ENCODE measurements at regions not wholly inside any gene's neighbourhood (a gene's known extent, or its start where the extent isn't known, plus 50 kb on each side); places are given as distances from the start of the nearest gene placed in this dataset.
"Not testable (repeated sequence)": the region's sequence is repeated elsewhere in the genome, so short reads cannot be mapped to it uniquely, and the experiment has no call there.

DNA sequence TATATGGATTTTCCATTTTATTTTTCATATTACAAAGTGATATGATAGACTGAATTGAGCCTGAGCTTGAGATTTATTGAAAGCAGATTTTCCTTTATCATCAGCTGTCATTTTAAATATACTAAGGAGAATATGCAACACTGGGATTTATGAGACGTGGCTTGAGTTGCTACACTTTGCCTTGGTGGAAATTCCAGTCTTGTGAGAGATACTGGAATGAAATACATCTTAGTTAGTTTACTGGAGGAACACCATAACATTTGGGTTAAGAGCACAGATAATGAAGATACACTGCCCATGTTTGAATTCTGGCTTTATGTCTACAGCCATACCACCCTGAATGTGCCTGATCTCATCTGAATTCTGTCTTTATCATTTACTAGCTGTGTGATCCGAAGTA, 86.5 kb upstream of the IFNGR1 start:
- peak; percentile 8 for DNase-seq

DNA sequence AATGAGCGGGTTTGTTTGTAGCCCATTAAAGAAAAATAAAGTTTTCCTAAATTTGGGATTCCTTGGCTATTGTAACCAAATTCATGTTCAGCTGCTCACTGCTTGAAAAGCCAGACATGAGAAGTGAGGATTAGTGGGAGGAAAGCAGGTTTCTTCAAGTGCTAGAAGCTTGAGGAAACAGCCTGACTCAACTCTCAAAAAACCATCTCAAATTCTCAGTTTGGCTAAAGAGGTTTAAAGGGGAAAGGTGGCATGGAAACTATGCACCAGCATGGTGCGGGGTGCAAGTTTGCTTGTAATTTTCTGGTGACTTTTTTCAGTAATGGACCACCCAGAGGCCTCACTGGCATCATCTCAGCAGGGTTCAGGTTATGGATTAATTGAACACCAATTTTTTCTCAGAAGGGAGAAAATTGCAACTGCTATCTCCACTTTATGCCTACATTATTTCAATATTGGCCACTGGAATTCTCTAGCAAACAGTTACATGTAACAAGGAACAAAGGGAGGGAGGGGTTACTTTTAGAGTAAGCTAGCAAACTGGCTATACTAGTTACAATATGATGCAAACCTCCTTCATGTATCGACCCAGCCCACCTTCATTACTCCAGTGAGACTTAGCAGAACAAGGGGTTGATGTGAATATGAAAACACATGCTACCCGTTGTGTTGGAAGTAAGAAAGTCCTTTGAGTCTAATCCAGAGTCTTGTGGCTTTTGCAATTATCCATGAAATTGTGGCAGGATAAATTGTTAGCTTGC, 85.0 kb upstream of the IFNGR1 start:
- DNase-seq: no peak

DNA sequence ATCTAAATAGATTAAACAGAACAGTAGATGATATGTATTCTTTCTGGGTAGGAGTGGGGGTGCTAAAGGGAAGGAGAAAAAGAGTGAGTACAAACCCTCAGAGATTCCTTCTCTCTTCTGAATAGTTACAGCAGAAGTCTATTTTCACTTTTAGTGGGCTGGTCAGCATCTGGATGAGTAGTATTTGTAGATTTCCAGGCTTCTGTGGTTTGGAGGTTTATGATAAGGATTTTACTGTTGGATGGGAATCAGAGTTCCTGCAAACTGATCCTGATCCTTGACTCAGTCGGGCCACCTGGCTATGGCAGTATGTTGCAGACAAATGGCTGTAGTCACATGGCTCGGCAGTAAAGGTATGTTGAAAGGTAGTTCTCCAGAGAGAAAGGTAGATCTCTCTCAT, 84.3 kb upstream of the IFNGR1 start:
- peak; percentile 29 for DNase-seq

DNA sequence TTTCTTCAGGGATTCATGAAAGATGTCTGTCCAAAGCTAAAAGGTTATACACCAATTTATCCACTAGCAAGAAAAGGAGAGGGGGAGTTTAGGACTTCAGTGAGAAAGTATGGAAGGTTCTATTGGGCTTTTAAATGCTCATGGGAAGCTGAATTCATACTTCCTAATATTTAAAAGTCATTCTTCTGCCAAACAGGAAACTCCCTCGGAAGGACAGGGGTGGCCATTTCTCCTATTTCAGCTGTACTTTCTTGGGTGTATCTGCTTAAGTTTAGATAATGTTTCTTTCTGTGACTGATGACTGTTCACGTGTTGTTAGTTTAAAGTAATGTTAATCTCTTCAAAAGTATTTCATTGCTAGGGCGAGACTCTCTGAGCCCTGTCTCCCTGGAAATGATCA, 80.5 kb upstream of the IFNGR1 start:
- DNase-seq: no peak

DNA sequence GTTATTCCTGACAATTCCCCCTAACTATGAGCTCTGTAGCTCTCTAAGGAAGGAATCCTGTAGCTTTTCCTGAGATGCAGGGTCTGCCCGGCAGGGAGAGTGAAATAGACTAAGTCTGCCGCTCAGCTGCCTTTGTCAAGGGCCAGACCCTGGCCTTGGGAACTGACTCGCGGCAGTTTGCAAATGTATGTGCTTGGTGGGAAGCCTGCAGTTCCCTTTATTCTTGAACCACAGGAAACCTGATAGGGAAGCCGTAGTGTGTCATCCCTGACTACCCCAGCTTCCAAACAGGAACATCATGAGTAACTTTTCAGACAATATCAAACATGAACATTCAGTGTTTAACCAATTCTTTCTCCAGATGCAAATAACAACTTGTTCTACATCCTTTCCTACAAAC, 78.7 kb upstream of the IFNGR1 start:
- DNase-seq: peak; percentile 50

DNA sequence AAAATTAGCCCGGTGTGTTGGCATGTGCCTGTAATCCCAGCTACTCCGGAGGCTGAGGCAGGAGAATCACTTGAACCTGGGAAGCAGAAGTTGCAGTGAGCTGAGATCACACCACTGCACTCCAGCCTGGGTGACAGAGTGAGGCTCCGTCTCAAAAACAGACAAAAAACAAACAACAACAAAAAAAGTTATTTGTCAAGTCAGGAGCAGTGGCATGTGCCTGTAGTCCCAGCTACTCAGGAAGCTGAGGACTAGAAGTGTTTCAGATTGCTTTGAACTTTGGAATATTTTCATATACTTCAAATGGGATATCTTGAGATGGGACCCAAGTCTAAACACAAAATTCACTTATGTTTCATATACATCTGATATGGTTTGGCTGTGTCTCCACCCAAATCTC, 73.1 kb upstream of the IFNGR1 start:
- not testable (repeated sequence) for DNase-seq

DNA sequence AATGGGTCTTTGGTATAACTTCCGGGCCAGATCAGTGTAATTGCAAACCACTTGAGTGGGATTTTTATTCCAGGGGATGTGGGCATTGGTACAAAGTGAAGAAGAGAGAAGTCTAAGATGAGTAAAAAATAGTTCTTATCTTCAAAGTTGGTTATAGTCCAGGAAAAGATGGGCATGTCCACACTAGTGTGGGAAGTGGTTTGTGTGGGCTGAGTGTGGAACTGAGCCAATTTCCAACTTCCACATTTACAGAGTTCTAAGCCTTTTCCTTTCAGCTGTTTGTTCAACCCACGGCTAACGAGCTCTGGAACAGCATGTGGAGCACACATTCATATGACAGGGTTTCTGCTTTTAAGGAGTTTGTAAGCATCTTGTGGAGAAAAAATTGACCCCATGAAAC, 72.3 kb upstream of the IFNGR1 start:
- DNase-seq: peak; percentile 13

DNA sequence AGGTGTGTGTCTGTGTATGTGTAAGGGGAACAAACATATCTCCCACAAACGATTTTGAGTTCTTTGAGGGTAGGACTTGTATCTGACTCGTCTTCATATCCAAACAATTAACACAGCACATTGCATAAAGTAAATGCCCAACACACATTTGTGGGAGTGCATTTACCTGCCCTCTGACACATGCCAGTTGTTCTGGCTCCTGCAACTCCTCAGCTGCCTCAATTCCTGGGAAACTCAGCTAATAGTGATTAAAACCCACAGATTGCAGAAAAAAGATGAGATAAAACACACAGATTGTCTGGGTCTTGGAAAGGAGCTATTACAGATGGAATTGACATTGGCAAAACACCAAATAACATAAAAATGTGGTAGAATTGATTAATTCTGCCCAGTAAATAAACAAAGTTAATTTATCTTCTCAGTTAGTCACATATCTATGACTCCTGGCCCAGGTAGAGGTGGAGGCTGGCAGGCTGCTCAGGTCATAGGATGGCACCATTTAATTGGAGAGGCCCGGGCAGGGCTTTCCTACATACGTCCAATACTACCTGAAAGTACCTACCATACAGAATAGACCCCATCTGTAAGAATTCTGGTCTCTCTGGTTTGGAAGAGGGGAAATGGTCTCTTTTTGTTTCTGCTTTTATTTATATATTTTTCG, 71.5 kb upstream of the IFNGR1 start:
- DNase-seq: no peak

DNA sequence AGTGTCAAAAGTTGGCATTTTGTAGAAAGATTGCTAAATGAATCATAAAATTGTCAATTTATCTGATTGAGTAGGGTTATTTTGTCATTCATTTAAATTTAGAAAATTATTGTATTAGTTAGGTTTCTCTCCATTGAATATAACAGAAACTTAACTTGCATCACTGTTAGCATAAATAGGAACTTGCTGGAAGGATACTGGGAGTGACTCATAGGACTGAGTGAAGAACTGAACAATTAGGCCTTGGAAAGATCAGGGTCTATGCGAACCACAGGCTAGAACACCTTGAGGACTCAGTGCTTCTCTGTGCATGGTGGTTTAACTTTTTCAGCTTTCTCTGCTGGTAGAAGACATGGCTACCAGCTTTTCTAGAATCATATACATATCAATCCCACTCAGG, 67.7 kb upstream of the IFNGR1 start:
- DNase-seq: no peak

DNA sequence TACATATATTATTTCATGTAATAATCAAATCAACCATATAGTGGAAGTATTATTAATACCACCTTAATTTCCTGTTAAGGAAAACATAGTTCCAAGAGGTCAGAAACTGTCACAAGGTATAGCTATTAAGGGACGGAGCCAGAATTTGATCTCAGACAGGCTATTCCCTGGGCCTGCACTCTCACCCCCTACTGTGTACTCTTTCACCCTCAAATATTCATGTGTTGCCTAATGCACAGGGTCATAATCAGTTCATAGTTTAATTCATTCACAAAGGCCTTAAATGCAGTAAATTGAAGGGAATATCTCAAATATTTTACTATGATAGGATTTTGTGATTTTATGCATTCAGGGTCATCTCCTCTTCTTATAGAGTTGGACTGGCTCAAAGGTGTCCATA, 67.2 kb upstream of the IFNGR1 start:
- DNase-seq: no peak

DNA sequence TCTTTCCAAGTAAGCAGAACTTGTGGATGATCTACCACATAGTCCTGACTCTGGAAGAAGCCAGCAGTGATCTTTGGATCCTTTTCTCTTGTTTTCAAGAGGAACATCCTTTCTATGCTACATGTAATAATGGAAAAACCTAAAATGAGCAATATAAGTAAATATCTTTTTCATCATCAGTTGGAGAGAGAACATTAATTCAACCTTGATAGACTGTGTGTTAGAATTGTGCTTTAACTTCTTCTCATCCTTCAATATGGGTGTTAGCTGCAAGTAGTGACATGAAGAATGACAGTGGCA, 65.6 kb upstream of the IFNGR1 start:
- DNase-seq: no peak

DNA sequence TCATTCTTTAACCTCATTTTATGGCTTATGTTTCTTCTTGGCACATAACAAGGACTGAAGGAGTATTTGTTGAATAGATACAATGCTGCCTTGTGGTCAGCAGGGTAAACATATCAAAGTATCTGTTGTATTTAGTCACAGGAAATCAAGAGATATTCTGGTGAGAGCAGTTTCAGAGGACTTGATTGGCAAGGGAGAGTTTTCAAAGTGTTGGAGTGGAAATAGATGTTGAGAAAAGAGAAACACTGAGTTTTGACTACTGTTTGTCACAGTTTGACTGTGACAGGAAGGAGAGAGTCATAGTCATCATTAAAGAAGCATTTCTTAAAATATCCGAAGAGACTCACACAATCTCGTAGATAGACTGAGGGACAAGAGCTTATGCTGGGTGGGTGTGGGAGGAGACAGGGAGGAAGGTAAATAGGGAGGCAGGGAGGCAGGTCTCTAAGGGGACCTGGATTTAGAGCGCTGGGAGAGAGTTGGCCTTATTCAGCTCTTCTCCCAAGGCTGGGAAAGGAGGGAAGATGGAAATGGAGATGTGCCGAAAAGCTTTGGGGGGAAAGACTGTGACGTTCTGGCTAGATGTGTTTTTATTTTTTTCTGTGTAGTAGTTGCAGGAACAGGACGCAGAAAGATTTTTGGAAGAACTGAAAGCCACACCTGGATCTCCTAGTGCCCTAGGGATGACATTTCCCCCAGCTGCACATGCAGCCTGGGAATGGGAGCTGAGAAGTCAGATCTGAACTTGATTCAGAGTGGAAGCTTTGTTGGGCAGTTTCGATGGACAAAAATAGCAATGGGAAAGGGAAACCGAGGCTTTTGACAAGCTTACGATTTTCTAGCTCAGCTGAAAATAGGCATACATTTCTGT, 65.0 kb upstream of the IFNGR1 start:
- DNase-seq: no peak

DNA sequence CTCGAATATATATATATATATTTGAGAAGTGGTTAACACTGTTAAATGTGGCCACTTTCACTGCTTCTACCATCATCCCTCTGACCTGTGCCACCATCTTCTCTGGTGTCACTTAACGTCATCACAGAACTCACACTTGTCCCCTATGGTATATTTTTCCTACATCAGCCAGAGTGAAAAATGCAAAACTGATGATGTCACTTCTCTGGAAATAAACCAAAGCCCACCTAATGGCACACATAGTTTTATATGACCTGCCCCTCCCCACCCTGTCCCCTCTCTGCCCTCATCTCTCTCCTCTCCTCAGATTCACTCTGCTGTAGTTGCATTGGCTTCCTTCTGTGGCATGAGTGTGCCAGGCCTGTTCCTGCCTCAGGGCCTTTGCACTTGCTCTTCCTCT, 63.9 kb upstream of the IFNGR1 start:
- no peak for DNase-seq

DNA sequence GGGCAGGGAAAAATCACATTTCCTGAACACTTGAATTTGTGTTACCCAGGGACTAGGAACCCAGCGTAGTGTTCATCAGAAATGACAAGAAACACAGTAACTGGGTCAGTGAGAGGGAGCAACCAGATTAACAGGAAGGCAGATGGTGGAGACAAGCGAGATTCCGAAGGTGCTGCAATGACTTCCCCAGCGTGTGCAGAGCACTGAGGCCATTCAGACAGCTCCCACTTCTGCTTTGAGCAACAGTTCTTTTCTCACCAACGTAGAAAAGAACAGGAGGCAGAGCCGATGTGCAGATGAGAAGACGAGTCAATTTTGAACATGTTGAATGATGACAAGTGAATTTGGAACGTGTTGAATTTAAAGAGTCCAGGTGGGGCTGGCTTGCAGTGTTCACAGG, 63.1 kb upstream of the IFNGR1 start:
- no peak for DNase-seq

DNA sequence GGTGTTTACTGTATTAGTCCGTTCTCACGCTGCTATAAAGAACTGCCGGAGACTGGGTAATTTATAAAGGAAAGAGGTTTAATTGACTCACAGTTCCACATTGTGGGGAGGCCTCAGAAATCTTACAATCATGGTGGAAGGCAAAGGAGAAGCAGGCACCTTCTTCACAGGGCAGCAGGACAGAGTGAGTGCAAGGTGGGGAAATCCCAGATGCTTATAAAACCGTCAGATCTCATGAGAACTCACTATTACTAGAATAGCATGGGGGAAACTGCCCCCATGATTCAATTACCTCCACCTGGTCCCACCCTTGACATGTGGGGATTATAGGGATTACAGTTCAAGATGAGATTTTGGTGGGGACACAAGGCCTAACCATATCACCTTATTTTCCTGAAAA, 60.1 kb upstream of the IFNGR1 start:
- DNase-seq: not testable (repeated sequence)

DNA sequence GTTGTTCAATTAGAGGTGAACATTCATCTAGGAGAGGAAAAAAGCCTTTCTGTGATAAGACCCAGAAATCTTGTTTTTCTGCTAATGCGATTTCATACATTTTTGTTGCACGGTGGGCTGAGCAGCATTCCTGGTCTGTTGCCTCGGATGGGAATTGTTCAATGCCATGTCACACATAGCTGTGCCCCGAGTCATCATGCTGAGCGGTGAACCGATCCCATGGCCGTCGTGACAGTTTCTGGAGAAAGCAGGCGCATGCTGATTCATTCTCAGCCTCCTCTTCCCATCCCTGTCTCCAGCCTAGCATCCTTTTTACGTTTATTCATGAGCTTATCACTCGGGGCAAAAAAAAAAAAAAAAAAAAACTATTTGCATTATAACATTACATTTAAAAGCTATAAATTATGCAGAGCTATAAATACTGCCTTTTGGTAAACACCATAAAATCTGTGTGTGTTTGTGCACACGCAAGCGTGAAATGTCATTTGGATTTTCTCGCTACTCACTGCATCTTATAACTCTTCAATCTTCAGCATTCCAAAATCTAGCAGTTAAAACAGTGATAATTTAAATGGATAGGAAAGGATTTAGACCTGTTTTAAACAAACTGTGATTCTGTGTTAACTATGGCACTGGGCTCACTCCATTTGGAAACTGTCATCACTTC, 58.9 kb upstream of the IFNGR1 start:
- DNase-seq: peak; percentile 86

DNA sequence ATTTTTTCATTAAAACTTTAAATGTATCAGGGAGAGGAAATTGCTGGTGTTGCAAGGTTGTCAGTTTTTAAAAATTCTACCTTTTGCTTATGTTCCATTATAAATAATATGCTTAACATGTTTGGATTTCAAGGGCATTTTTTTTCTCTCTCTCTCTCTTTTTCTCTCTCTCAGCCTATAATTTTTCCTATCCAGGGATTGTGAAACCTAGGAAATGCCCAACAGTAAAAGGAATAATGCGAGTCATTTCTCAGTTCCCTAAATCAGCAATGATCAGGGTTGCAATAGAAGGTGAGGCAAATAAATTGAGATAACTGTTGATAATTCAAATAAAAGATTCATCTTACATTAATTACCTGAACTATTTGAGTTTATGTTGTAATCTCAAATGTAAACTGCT, 53.2 kb upstream of the IFNGR1 start:
- no peak for DNase-seq

DNA sequence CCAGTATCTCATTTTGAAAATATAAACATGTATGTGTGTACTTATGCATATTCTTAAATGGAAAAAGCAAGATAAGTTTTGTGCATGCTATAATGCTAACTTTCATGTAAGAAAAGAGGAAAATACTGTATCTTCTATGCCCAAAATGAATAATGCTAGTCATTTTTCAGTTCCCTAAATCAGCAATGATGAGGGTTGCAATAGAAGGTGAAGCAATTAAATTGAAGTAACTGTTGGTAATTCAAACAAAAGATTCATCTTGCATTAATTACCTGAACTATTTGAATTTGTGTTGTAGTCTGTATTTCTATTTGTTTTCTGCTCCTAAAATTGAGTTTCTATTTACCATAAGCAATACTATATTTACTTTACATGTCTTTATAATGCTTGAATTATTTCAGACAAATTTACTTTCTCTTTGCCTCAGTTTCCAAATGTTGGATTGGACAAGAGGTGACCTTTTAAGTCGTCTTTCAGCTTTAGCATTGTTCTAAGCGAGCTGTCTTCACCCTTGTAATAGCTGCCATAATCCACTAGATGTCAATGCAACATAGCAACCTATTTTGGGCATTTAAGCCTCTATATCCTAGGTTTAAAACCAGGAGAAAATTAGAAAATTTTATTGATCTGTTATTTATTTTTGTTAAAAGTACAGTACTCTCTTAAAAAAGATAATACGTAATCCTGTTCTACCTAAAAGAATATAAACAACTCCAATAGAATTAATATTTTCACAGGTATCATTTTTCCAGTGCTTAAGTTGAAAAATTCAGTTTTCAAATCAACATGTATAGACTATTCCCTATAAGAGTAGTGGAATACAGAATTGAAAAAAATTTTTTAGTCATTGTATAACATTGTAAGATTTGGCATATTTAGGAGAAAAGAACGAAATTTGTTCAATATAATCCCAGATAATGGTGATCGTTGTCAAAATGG, 52.3 kb upstream of the IFNGR1 start:
- DNase-seq: peak; percentile 57

DNA sequence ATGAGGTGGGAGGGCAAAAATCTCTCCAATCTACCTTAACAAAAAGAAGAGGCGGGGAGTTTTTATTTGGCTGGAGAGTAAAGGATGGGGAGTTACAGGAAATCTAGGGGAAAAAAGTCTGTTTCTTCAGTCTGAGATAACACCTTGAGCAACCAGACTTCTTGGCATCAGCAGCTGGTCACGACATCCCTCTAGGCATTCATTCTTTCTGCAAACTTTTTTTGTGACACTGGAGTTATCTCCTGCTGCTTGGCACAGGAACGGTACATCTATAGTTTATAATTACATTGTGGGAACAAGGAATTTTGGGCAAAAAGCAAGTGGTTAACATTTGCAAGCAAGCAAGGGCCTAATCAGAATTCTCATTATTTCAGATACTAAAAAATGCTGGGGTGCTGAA, 50.6 kb upstream of the IFNGR1 start:
- DNase-seq: no peak

DNA sequence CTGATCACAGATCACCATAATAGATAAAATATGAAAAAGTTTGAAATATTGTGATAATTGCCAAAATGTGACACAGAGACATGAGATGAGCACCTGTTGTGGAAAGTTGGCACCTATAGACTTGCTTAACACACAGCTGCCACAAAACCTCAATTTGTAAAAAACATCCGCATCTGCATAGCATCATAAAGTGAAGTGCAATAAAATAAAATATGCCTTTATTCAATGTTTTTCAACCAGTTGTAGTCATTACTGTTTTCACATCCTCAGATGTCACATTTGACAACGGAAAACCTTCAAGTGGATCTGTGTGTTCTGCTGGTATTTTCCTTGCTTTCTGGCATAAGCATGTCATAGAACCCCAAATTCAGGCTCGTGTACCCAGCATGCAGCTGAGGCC, 50.2 kb upstream of the IFNGR1 start:
- DNase-seq: no peak

All from fibroblast of upper back skin (primary cell).